ENCODE measurements at regions not wholly inside any gene's neighbourhood (a gene's known extent, or its start where the extent isn't known, plus 50 kb on each side); places are given as distances from the start of the nearest gene placed in this dataset.
"Not testable (repeated sequence)": the region's sequence is repeated elsewhere in the genome, so short reads cannot be mapped to it uniquely, and the experiment has no call there.

DNA sequence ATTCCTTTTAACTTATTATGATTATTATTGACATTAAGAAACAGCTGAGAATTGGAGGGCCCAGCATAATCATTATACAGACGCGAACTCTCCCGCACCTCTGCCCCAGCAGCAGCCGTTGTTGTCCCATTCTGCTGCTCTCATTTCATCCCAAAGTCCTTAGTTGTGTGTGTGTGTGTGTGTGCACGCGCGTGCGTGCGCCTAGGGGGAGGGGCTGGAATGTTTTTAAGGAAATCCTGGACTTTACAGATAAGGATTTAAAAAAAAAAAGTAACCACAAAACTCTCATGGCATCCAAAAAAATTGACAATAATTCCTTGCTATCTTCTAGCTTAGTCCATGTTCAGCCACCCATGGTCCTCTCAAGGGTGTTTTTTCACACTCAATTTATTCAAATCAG, 134.2 kb downstream of the WNT7A start:
- H3K36me3 Mint-ChIP-seq (ENCODE audit: low read depth) = peaks cover 2% of the 10 kb centered on the region
- H3K27me3 ChIP-seq (ENCODE audit: control insufficient read depth, insufficient read depth, low read length, poor library complexity, severe bottlenecking) = no peaks in the 10 kb centered on the region
- no peaks in the 10 kb centered on the region for H3K36me3 ChIP-seq (ENCODE audit: control insufficient read depth, insufficient read depth, low read length)
- H3K4me1 Mint-ChIP-seq = no peaks in the 10 kb centered on the region
- no peak overlapping the region for H3K4me3 Mint-ChIP-seq
- no peak overlapping the region for H3K27ac Mint-ChIP-seq
- H3K27me3 Mint-ChIP-seq (ENCODE audit: insufficient read depth) = no peaks in the 10 kb centered on the region
- peaks cover 31% of the 10 kb centered on the region for H3K9me3 Mint-ChIP-seq
- H3K9ac ChIP-seq (ENCODE audit: extremely low read depth, low read length, poor library complexity, severe bottlenecking) = no peak overlapping the region
- no peak overlapping the region for H3K4me3 ChIP-seq (ENCODE audit: low read length)
- no peaks in the 10 kb centered on the region for H3K4me1 ChIP-seq (ENCODE audit: control insufficient read depth, insufficient read depth, low read length)
- DNase-seq = no peak
- H3K9me3 ChIP-seq (ENCODE audit: control insufficient read depth, low read length) = peaks cover 7% of the 10 kb centered on the region
- 98% methylated on average over 4 of the region's 9 CpGs; no CpG with 5 or more reads in 1 of the 2 experiments for WGBS, 2 experiments (ENCODE audit: insufficient coverage in 1 of 2, insufficient read length in 1 of 2)
- no peak overlapping the region for H3K27ac ChIP-seq (ENCODE audit: low read depth, low read length)
- no peak for TF ChIP-seq CTCF (conservative IDR thresholded peaks at IDR 0.05)

DNA sequence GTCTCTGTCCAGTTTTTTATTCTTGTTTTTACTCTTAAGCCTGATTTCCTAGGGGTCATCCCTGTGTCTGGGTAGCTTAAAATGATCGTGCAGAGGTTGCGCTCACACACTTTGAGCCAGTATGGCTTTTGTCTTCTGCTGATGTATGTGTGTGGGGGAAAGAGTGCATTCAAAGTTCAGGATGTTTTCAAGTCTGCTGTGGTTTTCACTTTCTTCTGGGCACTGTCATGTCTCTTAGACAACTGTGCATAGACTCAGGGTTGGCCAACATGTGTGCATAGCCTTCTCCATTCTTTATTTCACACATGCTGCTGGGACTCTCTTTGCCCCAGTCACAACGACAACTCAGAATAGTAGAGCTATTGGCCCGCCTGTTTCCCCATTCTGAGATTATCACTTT, 139.1 kb downstream of the WNT7A start:
- Mint-ChIP-seq H3K36me3 (ENCODE audit: low read depth) (peaks cover 2% of the 10 kb centered on the region), H3K4me1 (no peaks in the 10 kb centered on the region), H3K4me3 (no peak overlapping the region), H3K9me3 (peaks cover 41% of the 10 kb centered on the region), H3K27me3 (ENCODE audit: insufficient read depth) (no peaks in the 10 kb centered on the region), H3K27ac (no peak overlapping the region)
- Histone ChIP-seq H3K9ac (ENCODE audit: extremely low read depth, low read length, poor library complexity, severe bottlenecking) (no peak overlapping the region), H3K36me3 (ENCODE audit: control insufficient read depth, insufficient read depth, low read length) (no peaks in the 10 kb centered on the region), H3K4me1 (ENCODE audit: control insufficient read depth, insufficient read depth, low read length) (no peaks in the 10 kb centered on the region), H3K4me3 (ENCODE audit: low read length) (no peak overlapping the region), H3K27ac (ENCODE audit: low read depth, low read length) (no peak overlapping the region), H3K27me3 (ENCODE audit: control insufficient read depth, insufficient read depth, low read length, poor library complexity, severe bottlenecking) (no peaks in the 10 kb centered on the region), H3K9me3 (ENCODE audit: control insufficient read depth, low read length) (peaks cover 18% of the 10 kb centered on the region)
- WGBS, 2 experiments (ENCODE audit: insufficient coverage in 1 of 2, insufficient read length in 1 of 2) = 90 to 96% methylated on average over 4 of the region's 4 CpGs
- DNase-seq = no peak
- no peak for TF ChIP-seq CTCF (conservative IDR thresholded peaks at IDR 0.05)

DNA sequence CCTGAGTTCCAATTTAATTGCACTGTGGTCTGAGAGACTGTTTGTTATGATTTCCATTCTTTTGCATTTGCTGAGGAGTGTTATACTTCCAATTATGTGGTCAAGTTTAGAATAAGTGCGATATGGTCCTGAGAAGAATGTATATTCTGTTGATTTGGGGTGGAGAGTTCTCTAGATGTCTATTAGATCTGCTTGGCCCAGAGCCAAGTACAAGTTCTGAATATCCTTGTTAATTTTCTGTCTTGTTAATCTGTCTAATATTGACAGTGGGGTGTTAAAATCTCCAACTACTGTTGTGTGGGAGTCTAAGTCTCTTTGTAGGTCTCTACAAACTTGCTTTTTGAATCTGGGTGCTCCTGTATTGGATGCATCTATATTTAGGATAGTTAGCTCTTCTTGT, 146.1 kb downstream of the WNT7A start:
- H3K4me3 Mint-ChIP-seq; H3K27ac Mint-ChIP-seq; H3K36me3 Mint-ChIP-seq (ENCODE audit: low read depth); H3K4me1 Mint-ChIP-seq; H3K4me3 ChIP-seq (ENCODE audit: low read length); H3K27me3 ChIP-seq (ENCODE audit: control insufficient read depth, insufficient read depth, low read length, poor library complexity, severe bottlenecking); H3K9ac ChIP-seq (ENCODE audit: extremely low read depth, low read length, poor library complexity, severe bottlenecking); H3K27me3 Mint-ChIP-seq (ENCODE audit: insufficient read depth); H3K27ac ChIP-seq (ENCODE audit: low read depth, low read length); H3K36me3 ChIP-seq (ENCODE audit: control insufficient read depth, insufficient read depth, low read length); DNase-seq; H3K4me1 ChIP-seq (ENCODE audit: control insufficient read depth, insufficient read depth, low read length): not testable (repeated sequence)
- peaks cover 11% of the 10 kb centered on the region for H3K9me3 ChIP-seq (ENCODE audit: control insufficient read depth, low read length)
- peaks cover 21% of the 10 kb centered on the region for H3K9me3 Mint-ChIP-seq
- 83 to 85% methylated on average over 1 of the region's 1 CpG for WGBS, 2 experiments (ENCODE audit: insufficient coverage in 1 of 2, insufficient read length in 1 of 2)

DNA sequence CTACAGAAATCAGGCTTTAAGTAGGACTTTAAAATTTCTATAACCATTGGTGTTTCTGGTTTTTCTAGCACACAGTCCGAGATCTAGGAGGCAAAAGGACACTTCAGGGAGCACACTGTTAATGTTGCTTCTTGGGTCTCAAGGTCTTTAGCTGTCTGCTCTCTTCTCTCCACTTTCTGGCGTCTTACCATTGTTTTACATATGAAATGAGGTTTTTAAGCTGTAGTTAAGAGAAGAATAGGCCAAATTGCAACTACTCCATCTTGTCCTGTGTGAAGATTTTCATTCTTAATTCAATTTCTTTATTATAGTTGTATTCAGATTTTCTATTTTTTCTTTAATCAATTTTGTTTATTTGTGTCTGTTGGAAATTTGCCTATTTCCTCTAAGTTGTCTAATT, 151.4 kb downstream of the WNT7A start:
- no peak for TF ChIP-seq CTCF (conservative IDR thresholded peaks at IDR 0.05)
- peaks cover 6% of the 10 kb centered on the region for H3K9me3 ChIP-seq (ENCODE audit: control insufficient read depth, low read length)
- WGBS, 2 experiments (ENCODE audit: insufficient coverage in 1 of 2, insufficient read length in 1 of 2) = 45% methylated on average over 2 of the region's 2 CpGs; no CpG with 5 or more reads in 1 of the 2 experiments
- no peak overlapping the region for H3K27ac ChIP-seq (ENCODE audit: low read depth, low read length)
- H3K9me3 Mint-ChIP-seq = peaks cover 14% of the 10 kb centered on the region
- no peak overlapping the region for H3K9ac ChIP-seq (ENCODE audit: extremely low read depth, low read length, poor library complexity, severe bottlenecking)
- H3K27me3 ChIP-seq (ENCODE audit: control insufficient read depth, insufficient read depth, low read length, poor library complexity, severe bottlenecking) = no peaks in the 10 kb centered on the region
- peak; percentile 42 for DNase-seq
- no peaks in the 10 kb centered on the region for H3K36me3 ChIP-seq (ENCODE audit: control insufficient read depth, insufficient read depth, low read length)
- no peak overlapping the region for H3K4me3 Mint-ChIP-seq
- H3K4me3 ChIP-seq (ENCODE audit: low read length) = no peak overlapping the region
- peaks cover 14% of the 10 kb centered on the region for H3K4me1 Mint-ChIP-seq
- no peaks in the 10 kb centered on the region for H3K36me3 Mint-ChIP-seq (ENCODE audit: low read depth)
- peak overlapping the region; percentile 83 for H3K27ac Mint-ChIP-seq
- H3K4me1 ChIP-seq (ENCODE audit: control insufficient read depth, insufficient read depth, low read length) = no peaks in the 10 kb centered on the region
- peaks cover 3% of the 10 kb centered on the region for H3K27me3 Mint-ChIP-seq (ENCODE audit: insufficient read depth)
